MM.1S (cell line): ENCODE measurements at regions not wholly inside any gene's neighbourhood (a gene's known extent, or its start where the extent isn't known, plus 50 kb on each side); places are given as distances from the start of the nearest gene placed in this dataset.
"Not testable (repeated sequence)": the region's sequence is repeated elsewhere in the genome, so short reads cannot be mapped to it uniquely, and the experiment has no call there.

Source experiments
- DNase-seq: peaks from one replicate; pipeline ENCODE4 v3.0.0-alpha.2; 2015
- H2AFZ ChIP-seq: fragments of 300-600 bp; sonication (generic); 2 replicates; pipeline ENCODE4 v1.6.0; 2016; ENCODE audit warnings: antibody characterized with exemption, low read length
- H3F3A ChIP-seq: fragments of 300-600 bp; sonication (generic); 2 replicates; pipeline ENCODE4 v1.6.1; 2016; ENCODE audit warnings: mild to moderate bottlenecking, antibody characterized with exemption, low read length, moderate library complexity, mixed read lengths; ENCODE audit not compliant: insufficient read depth
- H3K27ac ChIP-seq: fragments of 300-600 bp; sonication (generic); 2 replicates; pipeline ENCODE4 v1.5.1; 2016; ENCODE audit warnings: mild to moderate bottlenecking, low read length
- H3K27me3 ChIP-seq: fragments of 300-600 bp; sonication (generic); replicated peaks from 2 replicates; pipeline ENCODE4 v1.6.0; 2016; ENCODE audit warnings: low read length; ENCODE audit not compliant: insufficient read depth
- H3K36me3 ChIP-seq: fragments of 300-600 bp; sonication (generic); replicated peaks from 2 replicates; pipeline ENCODE4 v1.6.1; 2016; ENCODE audit warnings: mild to moderate bottlenecking, low read length, mixed read lengths; ENCODE audit not compliant: insufficient read depth
- H3K4me1 ChIP-seq: fragments of 300-600 bp; sonication (generic); 2 replicates; pipeline ENCODE4 v1.6.1; 2016; ENCODE audit warnings: low read length, mixed read lengths
- H3K4me2 ChIP-seq: fragments of 300-600 bp; sonication (generic); 2 replicates; pipeline ENCODE4 v1.6.0; 2016; ENCODE audit warnings: low read depth, low read length
- H3K4me3 ChIP-seq: fragments of 300-600 bp; sonication (generic); 2 replicates; pipeline ENCODE4 v1.5.1; 2016; ENCODE audit warnings: low read length, mixed read lengths
- H3K79me2 ChIP-seq: fragments of 300-600 bp; sonication (generic); 2 replicates; pipeline ENCODE4 v1.6.1; 2016; ENCODE audit warnings: mixed run types, low read length, mixed read lengths
- H3K9ac ChIP-seq: fragments of 300-600 bp; sonication (generic); 2 replicates; pipeline ENCODE4 v1.6.1; 2016; ENCODE audit warnings: low read length, mixed read lengths
- H3K9me2 ChIP-seq: fragments of 300-600 bp; sonication (generic); replicated peaks from 2 replicates; pipeline ENCODE4 v1.6.1; 2016; ENCODE audit warnings: mild to moderate bottlenecking, low read length, mixed read lengths; ENCODE audit not compliant: insufficient read depth
- H3K9me3 ChIP-seq: fragments of 300-600 bp; sonication (generic); replicated peaks from 2 replicates; pipeline ENCODE4 v1.6.1; 2016; ENCODE audit warnings: mild to moderate bottlenecking, low read length, mixed read lengths; ENCODE audit not compliant: insufficient read depth
- H4K20me1 ChIP-seq: fragments of 300-600 bp; sonication (generic); 2 replicates; pipeline ENCODE4 v1.6.1; 2016; ENCODE audit warnings: mild to moderate bottlenecking, low read length, moderate library complexity, mixed read lengths; ENCODE audit not compliant: insufficient read depth
- EZH2 ChIP-seq: fragments of 300-600 bp; sonication (generic); optimal IDR thresholded peaks from 2 replicates; pipeline ENCODE3; 2017; ENCODE audit warnings: low read depth, mild to moderate bottlenecking, antibody characterized with exemption, low read length, mixed read lengths
- EZH2phosphoT487 ChIP-seq: fragments of 300-600 bp; sonication (generic); IDR thresholded peaks from 2 replicates; pipeline ENCODE4 v1.6.1; 2018; ENCODE audit warnings: antibody characterized with exemption, low read length
- TF ChIP-seq, protein P1 (sequence below): fragments of 300-600 bp; sonication (generic); IDR thresholded peaks from 2 replicates; pipeline ENCODE4 v1.5.1; 2016; ENCODE audit warnings: antibody characterized with exemption, low read length, mixed read lengths

- H3K4me1 ChIP-seq: no peaks in the 10 kb centered on the region
- no peak overlapping the region for H3K4me3 ChIP-seq
- DNase-seq: no peak
- TF ChIP-seq EZH2phosphoT487: no peak
- TF ChIP-seq, protein P1, sequence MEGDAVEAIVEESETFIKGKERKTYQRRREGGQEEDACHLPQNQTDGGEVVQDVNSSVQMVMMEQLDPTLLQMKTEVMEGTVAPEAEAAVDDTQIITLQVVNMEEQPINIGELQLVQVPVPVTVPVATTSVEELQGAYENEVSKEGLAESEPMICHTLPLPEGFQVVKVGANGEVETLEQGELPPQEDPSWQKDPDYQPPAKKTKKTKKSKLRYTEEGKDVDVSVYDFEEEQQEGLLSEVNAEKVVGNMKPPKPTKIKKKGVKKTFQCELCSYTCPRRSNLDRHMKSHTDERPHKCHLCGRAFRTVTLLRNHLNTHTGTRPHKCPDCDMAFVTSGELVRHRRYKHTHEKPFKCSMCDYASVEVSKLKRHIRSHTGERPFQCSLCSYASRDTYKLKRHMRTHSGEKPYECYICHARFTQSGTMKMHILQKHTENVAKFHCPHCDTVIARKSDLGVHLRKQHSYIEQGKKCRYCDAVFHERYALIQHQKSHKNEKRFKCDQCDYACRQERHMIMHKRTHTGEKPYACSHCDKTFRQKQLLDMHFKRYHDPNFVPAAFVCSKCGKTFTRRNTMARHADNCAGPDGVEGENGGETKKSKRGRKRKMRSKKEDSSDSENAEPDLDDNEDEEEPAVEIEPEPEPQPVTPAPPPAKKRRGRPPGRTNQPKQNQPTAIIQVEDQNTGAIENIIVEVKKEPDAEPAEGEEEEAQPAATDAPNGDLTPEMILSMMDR: no peak
- TF ChIP-seq EZH2: no peak
- H3K27ac ChIP-seq: no peak overlapping the region
- no peaks in the 10 kb centered on the region for H3K27me3 ChIP-seq
- H3K79me2 ChIP-seq: no peaks in the 10 kb centered on the region
- H3K9me2 ChIP-seq: no peaks in the 10 kb centered on the region
- H3K4me2 ChIP-seq: no peak overlapping the region
- H3F3A ChIP-seq: no peaks in the 10 kb centered on the region
- no peak overlapping the region for H2AFZ ChIP-seq
- H3K9me3 ChIP-seq: no peaks in the 10 kb centered on the region
- H3K9ac ChIP-seq: no peak overlapping the region
- no peaks in the 10 kb centered on the region for H4K20me1 ChIP-seq
- no peaks in the 10 kb centered on the region for H3K36me3 ChIP-seq
These were observed 90.1 kb upstream of the VLDLR start for GRCh38 chr9:2531481-2531880.

GRCh38 chr9:2536511-2536910 is 85.1 kb upstream of the VLDLR start:
- Histone ChIP-seq H3F3A (no peaks in the 10 kb centered on the region), H3K36me3 (no peaks in the 10 kb centered on the region), H3K27me3 (no peaks in the 10 kb centered on the region), H2AFZ (no peak overlapping the region), H3K9me2 (no peaks in the 10 kb centered on the region), H3K9ac (no peak overlapping the region), H3K9me3 (no peaks in the 10 kb centered on the region), H4K20me1 (no peaks in the 10 kb centered on the region), H3K79me2 (no peaks in the 10 kb centered on the region), H3K27ac (no peak overlapping the region), H3K4me2 (no peak overlapping the region), H3K4me1 (no peaks in the 10 kb centered on the region), H3K4me3 (no peak overlapping the region)
- DNase-seq: no peak
- TF ChIP-seq, protein P1: no peak
- TF ChIP-seq EZH2phosphoT487: no peak
- no peak for TF ChIP-seq EZH2

GRCh38 chr9:2545881-2546490 is 75.6 kb upstream of the VLDLR start:
- Histone ChIP-seq H3K27me3 (no peaks in the 10 kb centered on the region), H3K36me3 (no peaks in the 10 kb centered on the region), H3K4me1 (no peaks in the 10 kb centered on the region), H3K4me3 (no peak overlapping the region), H3K9ac (no peak overlapping the region), H3K9me3 (no peaks in the 10 kb centered on the region), H3K27ac (no peak overlapping the region), H3K9me2 (no peaks in the 10 kb centered on the region), H4K20me1 (no peaks in the 10 kb centered on the region), H3K79me2 (no peaks in the 10 kb centered on the region), H2AFZ (no peak overlapping the region), H3F3A (no peaks in the 10 kb centered on the region), H3K4me2 (no peak overlapping the region)
- no peak for DNase-seq
- TF ChIP-seq EZH2phosphoT487: no peak
- TF ChIP-seq, protein P1: no peak
- no peak for TF ChIP-seq EZH2

GRCh38 chr9:2555899-2556600 is 65.5 kb upstream of the VLDLR start:
- H3K79me2 ChIP-seq, H3K27me3 ChIP-seq, H3K36me3 ChIP-seq, H3K4me1 ChIP-seq, H2AFZ ChIP-seq, DNase-seq, H3K27ac ChIP-seq, H3K9me2 ChIP-seq, H3K9ac ChIP-seq, H3F3A ChIP-seq, H4K20me1 ChIP-seq, H3K9me3 ChIP-seq, H3K4me3 ChIP-seq, H3K4me2 ChIP-seq: not testable (repeated sequence)
